Upper lobe of right lung (tissue), 1 donor: ENCODE measurements at regions not wholly inside any gene's neighbourhood (a gene's known extent, or its start where the extent isn't known, plus 50 kb on each side); places are given as distances from the start of the nearest gene placed in this dataset.

Source experiments
- ATAC-seq: fragments of 200-7000 bp; cut with Tn5 transposase; one replicate; pipeline ENCODE4 v1.9.1; 2020; ENCODE audit warnings: mild to moderate bottlenecking, moderate library complexity
- DNase-seq: peaks from one replicate; pipeline ENCODE4 v3.0.0-alpha.2; 2020
- H3K27ac ChIP-seq: fragments of 200-600 bp; one replicate; pipeline ENCODE4 v1.8.0; 2022
- H3K27me3 ChIP-seq: fragments of 200-600 bp; one replicate; pipeline ENCODE4 v1.8.0; 2022; ENCODE audit warnings: mild to moderate bottlenecking
- H3K36me3 ChIP-seq: fragments of 200-600 bp; one replicate; pipeline ENCODE4 v1.8.0; 2022
- H3K4me1 ChIP-seq: fragments of 200-600 bp; one replicate; pipeline ENCODE4 v1.8.0; 2022
- H3K4me3 ChIP-seq: fragments of 200-600 bp; one replicate; pipeline ENCODE4 v1.8.0; 2022; ENCODE audit warnings: mild to moderate bottlenecking
- H3K9me3 ChIP-seq: fragments of 200-600 bp; one replicate; pipeline ENCODE4 v1.8.0; 2022
- intact Hi-C: fragments of 100-400 bp; cut with DNase I; formaldehyde crosslinking; loops from one replicate; pipeline ENCODE4 v1.11.0; 2022
- TF ChIP-seq, protein P1 (sequence below): fragments of 200-600 bp; IDR thresholded peaks from one replicate; pipeline ENCODE4 v1.8.0; 2022; ENCODE audit warnings: antibody characterized with exemption
- donor health status: DM: no; HTN: yes; CAD: no; lungs with severe emphysema.

DNA sequence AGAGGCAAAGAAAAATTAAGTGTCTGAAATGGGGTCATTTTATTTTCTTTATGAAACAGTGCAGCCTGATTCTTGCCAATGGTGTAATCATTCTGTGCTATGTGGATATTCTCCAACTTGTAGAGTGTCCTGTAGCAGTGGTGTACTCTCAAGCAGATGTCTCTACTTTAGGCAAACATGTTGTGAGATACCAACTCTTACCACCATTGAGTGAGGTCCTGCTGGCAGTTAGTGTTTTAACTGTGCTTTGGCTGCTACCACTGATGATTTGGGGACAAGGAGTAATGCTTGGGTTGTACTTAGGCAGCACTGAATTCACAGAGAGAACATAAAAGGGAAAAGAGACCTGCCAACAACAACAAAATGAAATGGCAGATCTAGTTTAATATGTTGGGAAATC, 122.5 kb downstream of the APIP start:
- TF ChIP-seq, protein P1, sequence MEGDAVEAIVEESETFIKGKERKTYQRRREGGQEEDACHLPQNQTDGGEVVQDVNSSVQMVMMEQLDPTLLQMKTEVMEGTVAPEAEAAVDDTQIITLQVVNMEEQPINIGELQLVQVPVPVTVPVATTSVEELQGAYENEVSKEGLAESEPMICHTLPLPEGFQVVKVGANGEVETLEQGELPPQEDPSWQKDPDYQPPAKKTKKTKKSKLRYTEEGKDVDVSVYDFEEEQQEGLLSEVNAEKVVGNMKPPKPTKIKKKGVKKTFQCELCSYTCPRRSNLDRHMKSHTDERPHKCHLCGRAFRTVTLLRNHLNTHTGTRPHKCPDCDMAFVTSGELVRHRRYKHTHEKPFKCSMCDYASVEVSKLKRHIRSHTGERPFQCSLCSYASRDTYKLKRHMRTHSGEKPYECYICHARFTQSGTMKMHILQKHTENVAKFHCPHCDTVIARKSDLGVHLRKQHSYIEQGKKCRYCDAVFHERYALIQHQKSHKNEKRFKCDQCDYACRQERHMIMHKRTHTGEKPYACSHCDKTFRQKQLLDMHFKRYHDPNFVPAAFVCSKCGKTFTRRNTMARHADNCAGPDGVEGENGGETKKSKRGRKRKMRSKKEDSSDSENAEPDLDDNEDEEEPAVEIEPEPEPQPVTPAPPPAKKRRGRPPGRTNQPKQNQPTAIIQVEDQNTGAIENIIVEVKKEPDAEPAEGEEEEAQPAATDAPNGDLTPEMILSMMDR, result no peak
- no peak overlapping the region for H3K27ac ChIP-seq

DNA sequence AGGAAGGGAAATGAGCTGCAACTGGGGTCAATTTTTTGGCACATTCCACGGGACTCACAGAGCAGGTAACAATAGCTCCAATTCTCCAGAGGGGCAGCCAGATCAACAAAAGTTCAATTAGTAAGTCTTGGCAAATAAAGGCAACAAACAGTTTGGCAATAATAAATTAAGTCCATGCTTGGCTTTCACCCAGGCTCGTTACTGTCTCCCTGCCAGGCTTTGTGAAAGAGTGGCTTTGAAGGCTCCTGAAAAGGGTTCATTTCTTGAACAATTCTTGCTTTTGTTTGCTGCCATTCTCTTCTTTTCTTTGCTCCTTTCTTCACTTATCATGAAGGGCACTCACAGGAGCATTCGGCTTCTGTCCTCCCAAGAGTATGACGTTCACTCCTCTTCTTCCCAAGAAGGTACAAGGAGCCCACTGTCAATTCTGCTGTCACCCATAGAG, 123.3 kb downstream of the APIP start:
- intact Hi-C loops, result no loop called here
- Histone ChIP-seq H3K4me1 (no peaks in the 10 kb centered on the region), H3K4me3 (no peak overlapping the region), H3K27ac (no peak overlapping the region), H3K9me3 (no peaks in the 10 kb centered on the region), H3K27me3 (no peaks in the 10 kb centered on the region), H3K36me3 (no peaks in the 10 kb centered on the region)
- DNase-seq, result no peak
- no peak for ATAC-seq
- TF ChIP-seq, protein P1, result no peak

More for the DNA sequence above, 122.5 kb downstream of the APIP start:
- no peaks in the 10 kb centered on the region for H3K4me1 ChIP-seq
- no peaks in the 10 kb centered on the region for H3K36me3 ChIP-seq
- H3K9me3 ChIP-seq, result no peaks in the 10 kb centered on the region
- intact Hi-C loops, result no loop called here
- H3K27me3 ChIP-seq, result no peaks in the 10 kb centered on the region
- no peak for DNase-seq
- H3K4me3 ChIP-seq, result no peak overlapping the region
- ATAC-seq, result no peak

DNA sequence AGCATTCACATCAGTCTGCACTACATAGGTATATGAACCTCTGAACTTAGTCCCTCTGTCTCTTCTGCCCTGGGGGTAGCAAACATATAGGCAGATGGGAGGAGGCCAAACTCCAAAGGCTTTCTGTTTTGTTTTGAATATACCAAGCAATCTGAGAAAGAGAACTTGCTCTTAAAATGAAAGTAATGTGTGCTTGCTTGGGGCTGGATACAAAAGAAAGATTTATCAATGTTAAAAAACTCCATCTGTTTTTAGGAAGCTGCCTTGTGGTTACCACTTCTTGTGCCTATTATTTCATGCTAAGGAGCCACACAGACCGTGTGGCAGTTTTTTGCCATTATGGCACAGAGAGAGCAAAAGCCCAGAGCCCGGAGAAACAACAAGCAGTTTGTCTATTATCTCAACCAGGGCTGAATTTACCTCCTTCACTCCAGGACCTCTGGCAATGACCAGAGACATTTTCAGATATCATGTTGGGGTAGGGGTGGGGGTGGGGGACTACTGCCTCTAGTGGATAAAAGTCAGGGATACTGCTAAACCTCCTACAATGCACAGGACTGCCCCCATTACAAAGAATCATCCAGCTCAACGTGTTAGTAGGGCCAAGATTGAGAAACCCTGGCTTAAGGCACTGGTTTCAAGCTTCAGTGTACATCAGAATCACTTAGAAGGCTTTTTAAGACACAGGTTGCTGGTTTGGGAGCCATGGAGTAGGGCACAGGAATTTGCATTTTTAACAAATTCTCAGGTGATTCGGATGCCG, 124.2 kb downstream of the APIP start:
- no peak overlapping the region for H3K27ac ChIP-seq
- DNase-seq (no peak), ATAC-seq (no peak)
- intact Hi-C loops, result no loop called here
- H3K4me1 ChIP-seq, result no peaks in the 10 kb centered on the region
- no peak overlapping the region for H3K4me3 ChIP-seq
- H3K9me3 ChIP-seq, result no peaks in the 10 kb centered on the region
- TF ChIP-seq, protein P1, result no peak
- H3K27me3 ChIP-seq, result no peaks in the 10 kb centered on the region
- H3K36me3 ChIP-seq, result no peaks in the 10 kb centered on the region

DNA sequence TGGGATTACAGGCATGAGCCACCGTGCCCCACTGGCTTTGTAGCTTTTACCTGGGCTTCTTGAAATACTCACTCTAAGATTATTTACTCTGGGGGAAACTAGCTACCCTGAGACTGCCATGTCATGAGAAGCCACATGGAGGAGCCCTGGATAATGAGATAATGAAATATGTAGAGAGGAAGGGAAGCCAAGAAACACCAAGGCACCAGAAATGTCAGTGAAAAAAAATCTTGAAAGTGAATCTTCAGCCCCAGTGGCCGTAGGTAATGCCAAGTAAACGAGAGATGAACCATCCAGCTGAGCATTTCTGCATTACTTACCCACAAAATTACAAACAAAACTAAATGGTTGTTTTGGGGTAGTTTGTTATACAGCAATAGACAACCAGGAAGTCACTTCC, 125.6 kb downstream of the APIP start:
- TF ChIP-seq, protein P1, result no peak
- intact Hi-C loops, result no loop called here
- DNase-seq (no peak), ATAC-seq (no peak)
- H3K27me3 ChIP-seq, result no peaks in the 10 kb centered on the region
- H3K4me1 ChIP-seq, result no peaks in the 10 kb centered on the region
- no peaks in the 10 kb centered on the region for H3K9me3 ChIP-seq
- no peak overlapping the region for H3K4me3 ChIP-seq
- H3K27ac ChIP-seq, result no peak overlapping the region
- no peaks in the 10 kb centered on the region for H3K36me3 ChIP-seq

DNA sequence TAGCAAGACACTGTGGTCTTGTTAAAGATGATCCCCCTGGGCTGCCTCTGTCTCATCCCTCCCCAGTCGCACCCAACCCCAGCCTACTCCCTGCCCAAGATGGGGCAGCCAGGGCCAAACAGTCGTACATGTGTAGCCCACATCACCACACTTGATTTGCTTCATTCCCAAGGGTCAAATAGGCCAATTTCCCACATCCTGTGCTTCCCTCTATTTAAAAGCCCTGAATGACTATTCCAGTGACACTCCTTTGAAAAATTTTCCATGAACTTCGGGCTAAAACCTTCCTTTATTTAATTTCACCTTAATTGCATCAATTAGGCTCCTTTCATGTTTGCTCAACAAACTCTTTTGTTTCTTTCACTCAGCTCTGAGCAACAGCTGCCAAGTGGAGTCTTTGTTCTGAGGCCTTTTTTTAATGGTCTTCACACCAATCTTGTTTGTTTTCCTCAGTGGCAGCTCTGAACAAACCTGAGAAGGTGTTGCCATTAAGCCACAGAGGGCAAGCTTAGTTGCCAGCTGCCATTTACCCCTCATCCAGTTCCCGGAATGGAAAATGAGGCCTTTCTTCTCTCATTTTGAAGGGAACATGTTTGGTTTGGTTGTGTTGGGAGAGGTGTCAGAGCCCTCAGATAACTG, 126.9 kb downstream of the APIP start:
- DNase-seq, result no peak
- TF ChIP-seq, protein P1, result no peak
- intact Hi-C loops, result no loop called here
- no peaks in the 10 kb centered on the region for H3K9me3 ChIP-seq
- H3K27me3 ChIP-seq, result no peaks in the 10 kb centered on the region
- no peak overlapping the region for H3K27ac ChIP-seq
- no peaks in the 10 kb centered on the region for H3K36me3 ChIP-seq
- no peak for ATAC-seq
- H3K4me1 ChIP-seq, result no peaks in the 10 kb centered on the region
- H3K4me3 ChIP-seq, result no peak overlapping the region
